ENCODE measurements at regions not wholly inside any gene's neighbourhood (a gene's known extent, or its start where the extent isn't known, plus 50 kb on each side); places are given as distances from the start of the nearest gene placed in this dataset.

GRCh38 chr16:56125922-56126321, 65.4 kb upstream of the GNAO1 start:
- H3K27ac ChIP-seq (ENCODE audit: low read length) = no peak overlapping the region
- no peaks in the 10 kb centered on the region for H3F3A ChIP-seq (ENCODE audit: insufficient read depth, low read length, poor library complexity, severe bottlenecking)
- no peak overlapping the region for H3K9ac ChIP-seq (ENCODE audit: low read length)
- no peak overlapping the region for H3K4me3 ChIP-seq (ENCODE audit: low read length)
- H3K9me2 ChIP-seq (ENCODE audit: insufficient read depth, low read length) = no peaks in the 10 kb centered on the region
- H4K20me1 ChIP-seq (ENCODE audit: insufficient read depth) = no peaks in the 10 kb centered on the region
- no peaks in the 10 kb centered on the region for H3K36me3 ChIP-seq (ENCODE audit: insufficient read depth, low read length)
- no peak overlapping the region for H2AFZ ChIP-seq (ENCODE audit: low read depth, low read length)
- H3K9me3 ChIP-seq (ENCODE audit: low read length) = no peaks in the 10 kb centered on the region
- TF ChIP-seq EP300 (conservative IDR thresholded peaks at IDR 0.05; ENCODE audit: poor library complexity, severe bottlenecking) (no peak), EZH2 (IDR thresholded peaks at IDR 0.05; ENCODE audit: borderline replicate concordance, insufficient read depth, low read length, poor library complexity, severe bottlenecking) (no peak), TAF1 (IDR thresholded peaks at IDR 0.05; ENCODE audit: low read depth) (no peak), RAD21 (conservative IDR thresholded peaks at IDR 0.05) (no peak), REST (IDR thresholded peaks at IDR 0.05; ENCODE audit: borderline replicate concordance) (no peak), MXI1 (conservative IDR thresholded peaks at IDR 0.05; ENCODE audit: poor library complexity, severe bottlenecking) (no peak), SMC3 (conservative IDR thresholded peaks at IDR 0.05; ENCODE audit: poor library complexity) (no peak), POLR2AphosphoS5 (IDR thresholded peaks at IDR 0.05) (no peak), CTCF (IDR thresholded peaks at IDR 0.05; ENCODE audit: poor library complexity, severe bottlenecking) (no peak)
- no peaks in the 10 kb centered on the region for H3K79me2 ChIP-seq (replicated peaks; ENCODE audit: insufficient read depth, low read length)
- no peak overlapping the region for H3K4me2 ChIP-seq (ENCODE audit: low read length)
- no peaks in the 10 kb centered on the region for H3K27me3 ChIP-seq (ENCODE audit: insufficient read depth, low read depth, low read length)

- TF ChIP-seq EP300 (conservative IDR thresholded peaks at IDR 0.05; ENCODE audit: poor library complexity, severe bottlenecking) (no peak), REST (IDR thresholded peaks at IDR 0.05; ENCODE audit: borderline replicate concordance) (no peak), RAD21 (conservative IDR thresholded peaks at IDR 0.05) (no peak), SMC3 (conservative IDR thresholded peaks at IDR 0.05; ENCODE audit: poor library complexity) (no peak), TAF1 (IDR thresholded peaks at IDR 0.05; ENCODE audit: low read depth) (no peak), CTCF (IDR thresholded peaks at IDR 0.05; ENCODE audit: poor library complexity, severe bottlenecking) (no peak), MXI1 (conservative IDR thresholded peaks at IDR 0.05; ENCODE audit: poor library complexity, severe bottlenecking) (no peak), EZH2 (IDR thresholded peaks at IDR 0.05; ENCODE audit: borderline replicate concordance, insufficient read depth, low read length, poor library complexity, severe bottlenecking) (no peak), POLR2AphosphoS5 (IDR thresholded peaks at IDR 0.05) (no peak)
- Histone ChIP-seq H4K20me1 (ENCODE audit: insufficient read depth) (no peaks in the 10 kb centered on the region), H3K9ac (ENCODE audit: low read length) (no peak overlapping the region), H3K9me3 (ENCODE audit: low read length) (no peaks in the 10 kb centered on the region), H3K79me2 (replicated peaks; ENCODE audit: insufficient read depth, low read length) (no peaks in the 10 kb centered on the region), H3F3A (ENCODE audit: insufficient read depth, low read length, poor library complexity, severe bottlenecking) (no peaks in the 10 kb centered on the region), H3K27ac (ENCODE audit: low read length) (no peak overlapping the region), H3K4me3 (ENCODE audit: low read length) (no peak overlapping the region), H3K36me3 (ENCODE audit: insufficient read depth, low read length) (no peaks in the 10 kb centered on the region), H3K9me2 (ENCODE audit: insufficient read depth, low read length) (no peaks in the 10 kb centered on the region), H3K27me3 (ENCODE audit: insufficient read depth, low read depth, low read length) (no peaks in the 10 kb centered on the region), H3K4me2 (ENCODE audit: low read length) (no peak overlapping the region), H2AFZ (ENCODE audit: low read depth, low read length) (no peak overlapping the region)
Measured at GRCh38 chr16:56122251-56122650, 69.0 kb upstream of the GNAO1 start.

All from neural cell (in vitro differentiated cells).